T-helper 2 cell treated with Interferon-gamma antibody and Interleukin-4, amounts not matched to agents 5 μg/mL and 100 μg/mL, for 36 hours (primary cell): ENCODE measurements at regions not wholly inside any gene's neighbourhood (a gene's known extent, or its start where the extent isn't known, plus 50 kb on each side); places are given as distances from the start of the nearest gene placed in this dataset.

Source experiments
- DNase-seq: peaks from one replicate; pipeline ENCODE4 v3.0.0; 2021; ENCODE audit warnings: low spot score
- H3K27ac Mint-ChIP-seq: one replicate; pipeline ENCODE4 v1.8.0; 2021; ENCODE audit warnings: mild to moderate bottlenecking, mixed read lengths
- H3K27me3 Mint-ChIP-seq: one replicate; pipeline ENCODE4 v1.8.0; 2021; ENCODE audit warnings: low read depth, mixed read lengths
- H3K36me3 Mint-ChIP-seq: one replicate; pipeline ENCODE4 v1.8.0; 2021; ENCODE audit warnings: low read depth, mixed read lengths
- H3K4me1 Mint-ChIP-seq: one replicate; pipeline ENCODE4 v1.8.0; 2021; ENCODE audit warnings: low read depth, mixed read lengths
- H3K4me3 Mint-ChIP-seq: one replicate; pipeline ENCODE4 v1.8.0; 2022; ENCODE audit warnings: mild to moderate bottlenecking, moderate library complexity, mixed read lengths
- H3K9me3 Mint-ChIP-seq: one replicate; pipeline ENCODE4 v1.8.0; 2021; ENCODE audit warnings: mixed read lengths

DNA sequence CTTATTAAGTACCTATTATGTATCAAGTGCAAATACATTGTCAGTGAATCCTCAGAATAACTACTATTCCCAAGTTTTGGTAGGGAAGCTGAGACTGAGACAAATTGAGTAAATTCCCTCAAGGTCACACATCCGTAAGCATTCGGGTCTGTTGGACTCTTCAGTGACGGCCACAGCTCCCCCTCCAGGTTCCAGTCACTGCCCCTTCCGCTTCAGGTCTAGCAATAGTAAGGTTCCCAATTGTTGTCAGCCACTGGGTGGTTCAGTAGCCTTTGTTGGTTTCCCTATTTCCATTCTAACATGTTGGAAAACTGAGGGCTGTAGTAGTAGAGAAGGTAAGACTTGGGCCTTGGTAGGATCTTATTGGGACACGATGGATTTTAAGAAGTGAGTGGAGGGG is 54.9 kb upstream of the TNRC6B start:
- DNase-seq = no peak
- Mint-ChIP-seq H3K36me3 (peaks cover 24% of the 10 kb centered on the region), H3K4me3 (no peak overlapping the region), H3K27ac (no peak overlapping the region), H3K27me3 (no peaks in the 10 kb centered on the region), H3K4me1 (peaks cover 22% of the 10 kb centered on the region), H3K9me3 (no peaks in the 10 kb centered on the region)

DNA sequence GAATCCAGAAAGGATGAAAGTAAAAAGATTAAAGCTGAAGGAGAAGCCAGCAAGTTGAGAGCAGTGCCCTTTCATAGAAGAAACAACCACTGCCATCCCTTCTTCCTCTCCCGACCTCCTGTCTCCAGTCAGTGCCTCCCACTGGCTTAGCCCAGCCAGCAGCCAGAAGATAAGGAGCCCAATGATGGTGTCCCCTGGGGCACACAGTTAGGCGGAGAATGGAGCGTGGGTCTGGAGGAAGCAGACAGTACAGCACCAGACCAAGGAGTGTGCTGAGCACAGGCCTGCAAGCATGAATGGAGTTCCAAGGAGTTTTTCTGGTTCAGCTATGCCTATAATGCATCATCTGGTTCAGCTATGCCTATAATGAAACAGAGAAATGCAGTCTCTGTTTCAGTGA is 54.3 kb upstream of the TNRC6B start:
- Mint-ChIP-seq H3K4me3 (no peak overlapping the region), H3K27ac (no peak overlapping the region), H3K27me3 (no peaks in the 10 kb centered on the region), H3K9me3 (no peaks in the 10 kb centered on the region), H3K4me1 (peaks cover 20% of the 10 kb centered on the region), H3K36me3 (peaks cover 26% of the 10 kb centered on the region)
- no peak for DNase-seq
